CD4-positive, alpha-beta T cell (primary cell): ENCODE measurements at regions not wholly inside any gene's neighbourhood (a gene's known extent, or its start where the extent isn't known, plus 50 kb on each side); places are given as distances from the start of the nearest gene placed in this dataset.

Source experiments
- ATAC-seq: fragments of 200-7000 bp; cut with Tn5 transposase; one replicate; pipeline ENCODE4 v1.10.0; 2022; ENCODE audit warnings: mild to moderate bottlenecking; ENCODE audit not compliant: poor library complexity
- CTCF ChIA-PET: fragments of 350-600 bp; sonication (Branson Sonifier 250); formaldehyde crosslinking; loops from one replicate; lab custom pipeline; 2021; ENCODE audit warnings: antibody characterized with exemption, inconsistent platforms; lab: Charles Lee
- POLR2A ChIA-PET: fragments of 350-600 bp; sonication (Branson Sonifier 250); formaldehyde crosslinking; loops from one replicate; lab custom pipeline; 2021; ENCODE audit warnings: antibody characterized with exemption, inconsistent platforms; lab: Charles Lee
- DNase-seq, 14 experiments: peaks; one replicate each; pipeline ENCODE4 v3.0.0-alpha.2; 2013 to 2020; ENCODE audit warnings: mixed read lengths in 2 of 14
- H3K27ac ChIP-seq, 2 donors: one replicate each; pipeline versions ENCODE4 v1.5.1 to v1.7.0; 2013; ENCODE audit warnings: low read length in 2 of 2, low read depth in 1 of 2, mild to moderate bottlenecking in 1 of 2
- H3K27me3 ChIP-seq, 2 experiments: 1 replicate in 1 of 2; 2 replicates in 1 of 2; pipeline versions ENCODE4 v1.6.1 to v1.7.0; 2013; ENCODE audit warnings: low read length in 2 of 2, control low read depth in 1 of 2, mild to moderate bottlenecking in 1 of 2, moderate library complexity in 1 of 2; ENCODE audit not compliant: insufficient read depth in 2 of 2, control insufficient read depth in 1 of 2
- H3K36me3 ChIP-seq: one replicate; pipeline ENCODE4 v1.6.1; 2013; ENCODE audit warnings: low read length, control low read depth; ENCODE audit not compliant: insufficient read depth
- H3K4me1 ChIP-seq: one replicate; pipeline ENCODE4 v1.6.1; 2013; ENCODE audit warnings: low read length, control low read depth; ENCODE audit not compliant: insufficient read depth
- H3K4me3 ChIP-seq: one replicate; pipeline ENCODE4 v1.5.1; 2013; ENCODE audit warnings: mild to moderate bottlenecking, low read length, moderate library complexity
- H3K9me3 ChIP-seq, 2 experiments: 1 replicate in 1 of 2; 2 replicates in 1 of 2; pipeline versions ENCODE4 v1.6.1 to v1.7.0; 2013; ENCODE audit warnings: low read length in 2 of 2, mild to moderate bottlenecking in 2 of 2, control low read depth in 1 of 2, moderate library complexity in 1 of 2; ENCODE audit not compliant: control insufficient read depth in 1 of 2, insufficient read depth in 1 of 2
- H3K27ac Mint-ChIP-seq: one replicate; pipeline ENCODE4 v1.8.0; 2020; ENCODE audit warnings: mixed read lengths
- H3K27me3 Mint-ChIP-seq: one replicate; pipeline ENCODE4 v1.8.0; 2021; ENCODE audit warnings: mixed read lengths
- H3K36me3 Mint-ChIP-seq: one replicate; pipeline ENCODE4 v1.8.0; 2021; ENCODE audit warnings: low read depth, mixed read lengths
- H3K4me1 Mint-ChIP-seq: one replicate; pipeline ENCODE4 v1.8.0; 2021; ENCODE audit warnings: low read depth, mixed read lengths
- H3K4me3 Mint-ChIP-seq: one replicate; pipeline ENCODE4 v1.8.0; 2020; ENCODE audit warnings: mild to moderate bottlenecking, mixed read lengths
- H3K9me3 Mint-ChIP-seq: one replicate; pipeline ENCODE4 v1.8.0; 2020; ENCODE audit warnings: mixed read lengths
- intact Hi-C, 2 experiments: fragments of 100-400 bp; cut with DNase I in 1 of 2; cut with micrococcal nuclease in 1 of 2; formaldehyde crosslinking; loops; one replicate each; pipeline versions ENCODE4 v1.15.1 to v1.9.0; 2023 to 2025; cut with DNase I, micrococcal nuclease
- TF ChIP-seq, protein P1 (sequence below): fragments of 200-600 bp; IDR thresholded peaks from one replicate; pipeline ENCODE4 v1.8.0; 2022; ENCODE audit warnings: antibody characterized with exemption, mild to moderate bottlenecking

DNA sequence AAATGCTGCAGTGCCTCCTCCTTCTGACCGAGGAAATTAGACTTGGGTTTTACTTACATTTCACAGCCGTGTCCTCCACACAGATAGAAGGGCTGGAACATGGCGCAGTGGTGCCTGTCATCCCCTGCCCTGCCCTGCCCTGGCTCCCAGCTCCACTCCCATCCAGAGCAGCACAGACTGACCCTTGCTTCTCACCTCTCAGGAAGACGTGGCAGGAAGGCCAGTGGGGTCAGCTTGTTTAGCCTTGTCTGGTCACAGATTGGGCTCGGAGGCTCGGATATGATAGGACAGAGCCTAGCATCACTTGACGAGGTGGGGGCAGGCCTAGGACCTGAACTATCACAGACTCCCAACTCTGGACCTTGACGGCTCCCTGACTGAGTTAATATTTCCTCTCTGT lies 88.5 kb downstream of the LINGO1 start:
- peaks cover 13% of the 10 kb centered on the region for H3K4me1 ChIP-seq
- CTCF ChIA-PET: interaction anchor here (1.0 to 2.0 kb wide), 7 partner anchors 22 to 603 kb away, joined by 3 to 6 read pairs (median 4); no protein-coding TSS in a partner anchor
- Mint-ChIP-seq H3K4me1 (peaks cover 5% of the 10 kb centered on the region), H3K27ac (no peak overlapping the region), H3K9me3 (no peaks in the 10 kb centered on the region), H3K27me3 (no peaks in the 10 kb centered on the region), H3K4me3 (no peak overlapping the region), H3K36me3 (no peaks in the 10 kb centered on the region)
- intact Hi-C loops: loop anchor here (5.0 kb wide), 2 partner anchors 1307 to 1352 kb away; no protein-coding TSS in a partner anchor
- POLR2A ChIA-PET: interaction anchor here (1.2 kb wide), 1 partner anchor 603 kb away, joined by 4 read pairs; no protein-coding TSS in a partner anchor
- H3K9me3 ChIP-seq: peaks cover 0 to 3% of the 10 kb centered on the region in 2 experiments
- TF ChIP-seq, protein P1, sequence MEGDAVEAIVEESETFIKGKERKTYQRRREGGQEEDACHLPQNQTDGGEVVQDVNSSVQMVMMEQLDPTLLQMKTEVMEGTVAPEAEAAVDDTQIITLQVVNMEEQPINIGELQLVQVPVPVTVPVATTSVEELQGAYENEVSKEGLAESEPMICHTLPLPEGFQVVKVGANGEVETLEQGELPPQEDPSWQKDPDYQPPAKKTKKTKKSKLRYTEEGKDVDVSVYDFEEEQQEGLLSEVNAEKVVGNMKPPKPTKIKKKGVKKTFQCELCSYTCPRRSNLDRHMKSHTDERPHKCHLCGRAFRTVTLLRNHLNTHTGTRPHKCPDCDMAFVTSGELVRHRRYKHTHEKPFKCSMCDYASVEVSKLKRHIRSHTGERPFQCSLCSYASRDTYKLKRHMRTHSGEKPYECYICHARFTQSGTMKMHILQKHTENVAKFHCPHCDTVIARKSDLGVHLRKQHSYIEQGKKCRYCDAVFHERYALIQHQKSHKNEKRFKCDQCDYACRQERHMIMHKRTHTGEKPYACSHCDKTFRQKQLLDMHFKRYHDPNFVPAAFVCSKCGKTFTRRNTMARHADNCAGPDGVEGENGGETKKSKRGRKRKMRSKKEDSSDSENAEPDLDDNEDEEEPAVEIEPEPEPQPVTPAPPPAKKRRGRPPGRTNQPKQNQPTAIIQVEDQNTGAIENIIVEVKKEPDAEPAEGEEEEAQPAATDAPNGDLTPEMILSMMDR: no peak
- ATAC-seq (no peak), DNase-seq (no peak)
- no peak overlapping the region for H3K4me3 ChIP-seq
- no peaks in the 10 kb centered on the region for H3K36me3 ChIP-seq
- H3K27ac ChIP-seq: no peak overlapping the region
- peaks cover 0 to 2% of the 10 kb centered on the region in 2 experiments for H3K27me3 ChIP-seq

DNA sequence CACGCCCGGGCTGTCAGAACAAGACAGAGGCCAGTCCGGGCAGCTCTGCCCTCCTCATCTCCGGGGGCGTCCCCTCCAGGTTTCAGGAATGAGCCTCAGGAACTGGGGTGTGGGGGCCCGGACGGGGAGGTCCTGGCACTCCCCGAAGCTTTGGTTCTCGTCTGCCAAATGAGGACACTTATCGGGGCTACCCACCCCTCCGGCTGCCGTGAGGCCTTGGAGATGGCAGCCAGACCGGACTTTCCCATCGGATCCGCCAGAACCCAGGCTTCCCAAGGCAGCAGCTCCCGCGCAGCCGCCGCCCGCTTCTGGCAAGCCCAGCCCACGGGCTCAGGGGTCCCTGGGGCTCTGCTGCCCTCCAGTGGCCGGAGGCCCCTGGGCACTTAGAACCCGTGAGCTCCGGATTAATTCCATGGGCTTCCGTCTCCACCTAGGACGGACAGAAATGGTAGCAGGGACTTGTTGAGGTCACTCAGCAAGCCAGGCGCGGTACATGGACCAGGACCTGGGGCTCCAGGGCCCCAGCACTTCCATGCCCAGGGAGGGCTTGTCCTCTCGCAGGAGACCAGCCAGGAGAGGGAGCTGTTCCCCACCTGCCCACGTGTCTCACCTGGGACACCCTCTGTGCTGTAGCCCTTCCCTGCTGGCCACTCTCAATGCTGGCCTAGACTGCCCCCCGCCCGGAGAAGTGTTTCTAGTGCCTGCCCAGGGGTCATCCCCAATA lies 89.4 kb downstream of the LINGO1 start:
- Histone ChIP-seq H3K36me3 (no peaks in the 10 kb centered on the region), H3K27me3 (no peaks in the 10 kb centered on the region), H3K4me3 (peak overlapping the region; percentile 65), H3K9me3 (peaks cover 0 to 3% of the 10 kb centered on the region in 2 experiments), H3K27ac (no peak overlapping the region), H3K4me1 (peaks cover 13% of the 10 kb centered on the region)
- intact Hi-C loops: loop anchor here (1.0 to 5.0 kb wide), 5 partner anchors 357 to 1351 kb away; no protein-coding TSS in a partner anchor
- ChIA-PET POLR2A (interaction anchor here (1.1 to 1.2 kb wide), 2 partner anchors 9 to 602 kb away, joined by 3 to 4 read pairs; no protein-coding TSS in a partner anchor), CTCF (interaction anchor here (0.5 to 2.0 kb wide), 18 partner anchors 8 to 603 kb away, joined by 3 to 6 read pairs (median 3); no protein-coding TSS in a partner anchor)
- H3K4me1 Mint-ChIP-seq: peaks cover 5% of the 10 kb centered on the region
- H3K27ac Mint-ChIP-seq: no peak overlapping the region
- ATAC-seq (peak; percentile 94), DNase-seq (peak; percentile 54 to 85 (median 66))
- TF ChIP-seq, protein P1: peak; percentile 88
- no peaks in the 10 kb centered on the region for H3K9me3 Mint-ChIP-seq
- H3K36me3 Mint-ChIP-seq: no peaks in the 10 kb centered on the region
- H3K4me3 Mint-ChIP-seq: peak overlapping the region; percentile 80
- H3K27me3 Mint-ChIP-seq: no peaks in the 10 kb centered on the region

DNA sequence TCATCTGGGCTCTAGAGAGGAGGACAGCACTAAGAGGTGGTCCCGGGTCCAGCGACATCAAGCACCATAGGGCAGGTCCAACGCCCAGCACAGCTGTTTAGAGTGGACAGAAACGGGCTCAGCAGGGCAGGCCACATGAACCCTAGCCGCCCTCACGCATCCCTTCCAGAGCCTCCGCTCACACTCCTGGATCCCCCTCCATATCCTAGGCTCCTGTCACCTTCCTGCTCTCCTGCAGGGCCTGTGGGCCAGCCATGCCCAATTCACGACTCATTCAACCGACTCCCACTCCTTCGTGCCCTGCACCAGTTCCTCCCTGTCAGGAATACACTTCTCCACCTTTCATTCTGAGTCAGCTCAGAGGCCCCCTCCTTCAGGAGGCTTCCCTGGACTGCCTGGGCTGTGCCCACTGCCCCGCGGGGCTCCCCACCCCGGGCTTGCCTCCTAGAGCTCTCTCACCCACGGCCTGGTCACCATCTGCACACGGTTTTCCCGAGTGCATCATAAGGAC lies 90.2 kb downstream of the LINGO1 start:
- ATAC-seq (no peak), DNase-seq (no peak)
- Mint-ChIP-seq H3K36me3 (no peaks in the 10 kb centered on the region), H3K27me3 (no peaks in the 10 kb centered on the region), H3K9me3 (no peaks in the 10 kb centered on the region), H3K27ac (no peak overlapping the region), H3K4me3 (peak overlapping the region; percentile 80), H3K4me1 (peaks cover 5% of the 10 kb centered on the region)
- POLR2A ChIA-PET: interaction anchor here (0.9 to 1.1 kb wide), 2 partner anchors 10 to 429 kb away, joined by 3 to 4 read pairs; no protein-coding TSS in a partner anchor
- Histone ChIP-seq H3K27me3 (no peaks in the 10 kb centered on the region), H3K4me1 (peaks cover 13% of the 10 kb centered on the region), H3K27ac (no peak overlapping the region), H3K9me3 (no peaks in the 10 kb centered on the region), H3K4me3 (peak overlapping the region; percentile 65), H3K36me3 (no peaks in the 10 kb centered on the region)
- TF ChIP-seq, protein P1: no peak
- intact Hi-C loops: loop anchor here (1.0 to 5.0 kb wide), 5 partner anchors 356 to 1350 kb away; no protein-coding TSS in a partner anchor
- CTCF ChIA-PET: interaction anchor here (1.1 to 2.0 kb wide), 12 partner anchors 7 to 602 kb away, joined by 3 to 6 read pairs (median 4); no protein-coding TSS in a partner anchor
